Panc1 (cell line): ENCODE measurements at regions not wholly inside any gene's neighbourhood (a gene's known extent, or its start where the extent isn't known, plus 50 kb on each side); places are given as distances from the start of the nearest gene placed in this dataset.

Source experiments
- ATAC-seq: fragments of 200-7000 bp; cut with Tn5 transposase; 2 replicates; pipeline ENCODE4 v1.9.1; 2020; ENCODE audit warnings: mild to moderate bottlenecking, moderate library complexity
- BruUV-seq: library from RNA; stranded (reverse); fragments of 400-500 nt; replicated peaks from 2 replicates; lab custom pipeline; 2021; lab: Mats Ljungman, UMichigan
- CTCF ChIA-PET: fragments of 300-600 bp; sonication (Branson Sonifier 250); formaldehyde crosslinking; loops from one replicate; lab custom pipeline; 2022; ENCODE audit warnings: antibody characterized with exemption; lab: Charles Lee
- POLR2A ChIA-PET: fragments of 300-600 bp; sonication (Branson Sonifier 250); formaldehyde crosslinking; loops from one replicate; lab custom pipeline; 2022; ENCODE audit warnings: antibody characterized with exemption; lab: Charles Lee
- DNase-seq: peaks from one replicate; pipeline ENCODE4 v3.0.0-alpha.2; 2010; ENCODE audit warnings: low read depth, low spot score
- H3K27ac ChIP-seq: 2 replicates; pipeline ENCODE4 v1.5.1; 2011; ENCODE audit warnings: mild to moderate bottlenecking, low read length, inconsistent platforms
- H3K27me3 ChIP-seq: fragments of 200-500 bp; sonication (Bioruptor generic); 2 replicates; pipeline ENCODE4 v1.6.0; 2014; ENCODE audit warnings: low read length, inconsistent platforms; ENCODE audit not compliant: control insufficient read depth, insufficient read depth
- H3K36me3 ChIP-seq: fragments of 200-500 bp; sonication (Bioruptor generic); 2 replicates; pipeline ENCODE4 v1.5.1; 2014; ENCODE audit warnings: inconsistent platforms, mild to moderate bottlenecking, low read length, moderate library complexity; ENCODE audit not compliant: control insufficient read depth, insufficient read depth
- H3K4me1 ChIP-seq: 2 replicates; pipeline ENCODE4 v1.5.1; 2011; ENCODE audit warnings: inconsistent platforms, mild to moderate bottlenecking, low read length, moderate library complexity; ENCODE audit not compliant: control insufficient read depth, insufficient read depth
- H3K4me3 ChIP-seq, 2 experiments: 2 replicates each; pipeline ENCODE4 v1.5.1; 2011 to 2012; ENCODE audit warnings: low read depth in 2 of 2, low read length in 2 of 2, mild to moderate bottlenecking in 2 of 2, inconsistent platforms in 1 of 2, moderate library complexity in 1 of 2
- H3K9me3 ChIP-seq: fragments of 200-500 bp; sonication (Bioruptor generic); 2 replicates; pipeline ENCODE4 v1.5.1; 2014; ENCODE audit warnings: low read depth, mild to moderate bottlenecking, inconsistent platforms, low read length, moderate library complexity; ENCODE audit not compliant: control insufficient read depth, insufficient read depth
- POLR2AphosphoS5 ChIP-seq: IDR thresholded peaks from 2 replicates; pipeline ENCODE4 v1.6.1; 2012; ENCODE audit warnings: mild to moderate bottlenecking, low read depth, low read length, moderate library complexity
- REST ChIP-seq, 2 experiments: IDR thresholded peaks; 2 replicates each; pipeline ENCODE4 v1.6.1; 2011 to 2012; ENCODE audit warnings: low read depth in 2 of 2, control low read depth in 1 of 2, low read length in 1 of 2, mild to moderate bottlenecking in 1 of 2, moderate library complexity in 1 of 2; ENCODE audit not compliant: insufficient read depth in 1 of 2
- SIN3A ChIP-seq: IDR thresholded peaks from 2 replicates; pipeline ENCODE4 v1.6.1; 2012; ENCODE audit warnings: low read depth, mild to moderate bottlenecking, low read length, moderate library complexity, borderline replicate concordance; ENCODE audit not compliant: insufficient read depth
- TCF7L2 ChIP-seq: IDR thresholded peaks from 2 replicates; pipeline ENCODE4 v1.6.1; 2011; ENCODE audit warnings: mild to moderate bottlenecking, low read depth, low read length, inconsistent platforms
- in situ Hi-C: cut with HindIII; loops from 2 replicates; pipeline ENCODE4 v1.10.0; 2016; ENCODE audit warnings: low sequenced_read_pairs, low pct_unique_long_range_greater_than_20kb
- intact Hi-C: fragments of 100-400 bp; cut with micrococcal nuclease; formaldehyde crosslinking; loops from one replicate; pipeline ENCODE4 v1.10.0; 2022; ENCODE audit not compliant: unreplicated experiment
- TF ChIP-seq, protein P1 (sequence below): fragments of 450-650 bp; IDR thresholded peaks from 2 replicates; pipeline ENCODE4 v1.5.1; 2017; ENCODE audit warnings: mild to moderate bottlenecking

GRCh38 chr10:78572565-78572964 is 496.2 kb upstream of the ZMIZ1 start:
- H3K36me3 ChIP-seq = no peaks in the 10 kb centered on the region
- DNase-seq = no peak
- no peak for TF ChIP-seq SIN3A
- no peak for TF ChIP-seq TCF7L2
- TF ChIP-seq, protein P1, sequence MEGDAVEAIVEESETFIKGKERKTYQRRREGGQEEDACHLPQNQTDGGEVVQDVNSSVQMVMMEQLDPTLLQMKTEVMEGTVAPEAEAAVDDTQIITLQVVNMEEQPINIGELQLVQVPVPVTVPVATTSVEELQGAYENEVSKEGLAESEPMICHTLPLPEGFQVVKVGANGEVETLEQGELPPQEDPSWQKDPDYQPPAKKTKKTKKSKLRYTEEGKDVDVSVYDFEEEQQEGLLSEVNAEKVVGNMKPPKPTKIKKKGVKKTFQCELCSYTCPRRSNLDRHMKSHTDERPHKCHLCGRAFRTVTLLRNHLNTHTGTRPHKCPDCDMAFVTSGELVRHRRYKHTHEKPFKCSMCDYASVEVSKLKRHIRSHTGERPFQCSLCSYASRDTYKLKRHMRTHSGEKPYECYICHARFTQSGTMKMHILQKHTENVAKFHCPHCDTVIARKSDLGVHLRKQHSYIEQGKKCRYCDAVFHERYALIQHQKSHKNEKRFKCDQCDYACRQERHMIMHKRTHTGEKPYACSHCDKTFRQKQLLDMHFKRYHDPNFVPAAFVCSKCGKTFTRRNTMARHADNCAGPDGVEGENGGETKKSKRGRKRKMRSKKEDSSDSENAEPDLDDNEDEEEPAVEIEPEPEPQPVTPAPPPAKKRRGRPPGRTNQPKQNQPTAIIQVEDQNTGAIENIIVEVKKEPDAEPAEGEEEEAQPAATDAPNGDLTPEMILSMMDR = no peak
- no peak for TF ChIP-seq REST (IDR thresholded peaks at IDR 0.05; ENCODE audit: insufficient read depth in 1 of 2, low read depth in 2 of 2, low read length in 1 of 2)
- BruUV-seq = no TSS peak
- intact Hi-C loops = no loop called here
- no peaks in the 10 kb centered on the region for H3K4me1 ChIP-seq
- 0 out of 2 replicates have a peak, but pooled peaks cover 2% of the 10 kb centered on the region for H3K27me3 ChIP-seq
- H3K27ac ChIP-seq = no peak overlapping the region
- ChIA-PET POLR2A (no interaction called here), CTCF (no interaction called here)
- no peak for ATAC-seq
- no peaks in the 10 kb centered on the region for H3K9me3 ChIP-seq
- in situ Hi-C loops = no loop called here
- no peak overlapping the region for H3K4me3 ChIP-seq

DNA sequence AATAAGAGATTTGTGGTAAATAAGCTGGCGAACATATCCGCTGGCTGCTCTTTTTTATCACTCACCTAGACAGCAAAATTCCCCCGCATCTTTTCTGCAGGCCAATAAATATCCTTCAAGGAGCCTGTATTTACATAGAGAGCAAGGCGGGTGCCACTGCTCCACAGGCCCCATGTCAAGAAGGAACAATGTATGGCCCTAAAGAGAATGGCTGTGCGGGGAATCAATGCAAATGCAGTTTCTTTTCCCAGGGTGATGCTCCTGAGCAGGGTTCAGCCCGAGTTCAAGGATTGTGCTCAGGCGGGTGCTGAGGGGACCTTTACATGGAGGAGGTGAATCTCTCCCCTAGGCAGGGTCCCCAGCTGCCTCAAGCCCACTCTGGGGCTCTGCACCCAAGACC is 494.2 kb upstream of the ZMIZ1 start:
- in situ Hi-C loops = no loop called here
- POLR2A ChIA-PET = no interaction called here
- H3K4me3 ChIP-seq = no peak overlapping the region
- intact Hi-C loops = no loop called here
- no peaks in the 10 kb centered on the region for H3K27me3 ChIP-seq
- H3K9me3 ChIP-seq = no peaks in the 10 kb centered on the region
- H3K4me1 ChIP-seq = no peaks in the 10 kb centered on the region
- CTCF ChIA-PET = no interaction called here
- no peak for TF ChIP-seq POLR2AphosphoS5
- TF ChIP-seq TCF7L2 = no peak
- TF ChIP-seq, protein P1 = no peak
- TF ChIP-seq REST (IDR thresholded peaks at IDR 0.05; ENCODE audit: insufficient read depth in 1 of 2, low read depth in 2 of 2, low read length in 1 of 2) = no peak
- TF ChIP-seq SIN3A = no peak
- no peak overlapping the region for H3K27ac ChIP-seq
- H3K36me3 ChIP-seq = no peaks in the 10 kb centered on the region
- no peak for ATAC-seq
- DNase-seq = no peak
- no TSS peak for BruUV-seq
